ENCODE measurements at regions not wholly inside any gene's neighbourhood (a gene's known extent, or its start where the extent isn't known, plus 50 kb on each side); places are given as distances from the start of the nearest gene placed in this dataset.

DNA sequence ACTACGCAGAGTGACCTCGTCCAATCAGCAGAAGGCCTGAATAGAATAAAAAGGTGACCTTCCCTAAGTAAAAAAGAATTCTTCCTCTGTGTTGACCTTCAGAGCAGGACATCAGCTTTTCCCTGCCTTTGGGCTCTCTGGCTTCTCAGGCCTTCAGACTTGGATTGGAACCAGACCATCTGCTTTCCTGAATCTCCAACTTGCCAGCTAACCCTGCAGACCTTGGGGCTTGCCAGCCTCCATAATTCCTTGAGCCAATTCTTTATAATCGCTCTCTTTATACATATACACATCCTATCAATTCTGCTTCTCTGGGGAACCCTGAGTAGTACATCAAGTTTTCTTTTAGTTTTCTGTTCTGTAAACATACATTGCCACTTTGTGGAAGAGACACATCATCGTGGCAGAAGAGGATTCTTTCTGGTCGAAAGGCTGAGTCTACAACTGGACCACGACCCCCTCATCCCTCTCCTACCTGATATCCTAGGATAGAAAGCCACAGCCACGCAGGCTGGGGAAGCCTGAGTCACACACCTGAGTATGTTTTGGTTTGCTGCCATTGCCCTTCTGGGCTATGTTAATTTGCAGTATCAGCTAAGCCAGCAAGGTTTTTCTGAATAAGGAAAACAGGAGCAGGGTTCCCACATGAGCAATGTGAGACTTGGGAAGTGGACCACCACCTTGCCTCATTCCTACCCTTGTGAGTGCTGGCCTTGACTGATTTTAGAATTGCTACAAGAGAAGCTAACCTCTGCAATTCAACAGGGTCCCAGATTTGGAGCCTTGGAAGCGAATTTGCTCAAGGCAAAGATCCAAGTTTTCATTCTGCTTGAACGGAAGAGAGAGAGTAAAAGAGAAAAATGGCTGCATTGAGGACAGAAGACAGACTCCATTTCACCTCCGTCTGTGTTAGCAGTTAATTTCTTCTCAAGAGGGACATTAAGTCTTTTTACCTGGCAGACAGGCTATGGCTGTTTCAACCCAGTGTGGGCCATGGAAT, 445.2 kb upstream of the FZD8 start:
- H3K4me3 ChIP-seq (ENCODE audit: low read depth, low read length): no peak overlapping the region
- no peak for DNase-seq (ENCODE audit: low read depth)

DNA sequence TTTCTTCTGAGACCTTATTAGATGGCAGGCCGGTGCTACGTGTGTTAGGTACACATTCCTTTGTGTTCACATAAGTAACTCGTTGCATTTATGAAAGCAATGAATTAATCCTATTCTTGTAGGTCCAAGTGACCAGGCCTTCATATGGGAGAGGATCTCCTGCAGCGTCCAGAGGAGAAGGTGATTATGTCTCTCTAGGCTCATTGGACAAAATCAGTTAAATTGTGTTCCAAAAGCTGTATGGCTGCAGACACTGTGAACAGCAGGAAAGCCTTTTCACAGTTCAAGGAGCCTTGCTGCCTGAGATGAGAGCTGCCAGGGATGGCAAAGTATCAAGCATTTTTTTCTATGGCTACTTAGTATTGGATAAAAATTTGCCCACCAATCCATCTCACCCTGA, 433.1 kb upstream of the FZD8 start:
- DNase-seq (ENCODE audit: low read depth): no peak
- H3K4me3 ChIP-seq (ENCODE audit: low read depth, low read length): no peak overlapping the region

DNA sequence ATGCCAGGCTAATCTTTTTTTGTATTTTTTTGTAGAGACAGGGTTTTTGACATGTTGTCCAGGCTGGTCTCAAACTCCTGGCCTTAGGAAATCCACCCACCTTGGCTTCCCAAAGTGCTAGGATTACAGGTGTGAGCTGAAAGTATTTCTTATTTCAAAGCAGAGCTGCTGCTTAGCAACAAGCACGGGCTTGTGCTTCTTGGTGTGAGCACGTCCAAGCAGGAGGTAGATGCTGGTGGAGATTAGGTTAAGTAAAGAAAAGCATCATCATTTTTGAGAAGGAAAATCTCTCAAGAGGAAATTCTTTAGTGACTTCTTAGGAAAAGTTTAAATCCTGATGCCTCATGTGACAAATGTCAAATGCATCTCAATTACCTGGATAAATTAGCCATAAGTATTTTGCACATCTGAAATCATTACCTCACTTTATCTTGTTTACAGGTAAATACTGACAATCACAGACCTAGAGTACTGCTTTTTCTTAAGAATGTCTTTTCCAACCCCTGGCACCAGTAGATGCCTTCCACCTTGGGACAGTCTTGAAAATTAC, 431.8 kb upstream of the FZD8 start:
- H3K4me3 ChIP-seq (ENCODE audit: low read depth, low read length): no peak overlapping the region
- DNase-seq (ENCODE audit: low read depth): no peak

DNA sequence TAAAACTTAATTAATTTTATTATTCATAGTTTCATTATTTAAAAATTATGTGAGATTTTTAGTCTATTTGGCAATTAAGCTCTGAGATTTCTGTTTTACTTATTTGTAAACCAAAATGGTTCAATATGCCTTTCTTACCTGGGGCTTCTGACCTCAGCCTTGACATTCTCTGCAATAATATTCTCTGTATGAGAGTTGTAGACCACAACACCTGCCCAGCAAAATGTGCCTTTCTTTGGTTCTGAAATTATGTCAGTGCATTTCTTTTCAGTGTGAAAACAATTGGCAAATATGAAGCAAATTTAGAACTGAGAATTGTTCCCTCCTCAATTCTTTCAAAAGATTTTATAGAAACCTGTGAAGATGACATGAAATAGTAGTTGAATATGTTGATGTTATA, 426.4 kb upstream of the FZD8 start:
- DNase-seq (ENCODE audit: low read depth): no peak
- H3K4me3 ChIP-seq (ENCODE audit: low read depth, low read length): no peak overlapping the region

DNA sequence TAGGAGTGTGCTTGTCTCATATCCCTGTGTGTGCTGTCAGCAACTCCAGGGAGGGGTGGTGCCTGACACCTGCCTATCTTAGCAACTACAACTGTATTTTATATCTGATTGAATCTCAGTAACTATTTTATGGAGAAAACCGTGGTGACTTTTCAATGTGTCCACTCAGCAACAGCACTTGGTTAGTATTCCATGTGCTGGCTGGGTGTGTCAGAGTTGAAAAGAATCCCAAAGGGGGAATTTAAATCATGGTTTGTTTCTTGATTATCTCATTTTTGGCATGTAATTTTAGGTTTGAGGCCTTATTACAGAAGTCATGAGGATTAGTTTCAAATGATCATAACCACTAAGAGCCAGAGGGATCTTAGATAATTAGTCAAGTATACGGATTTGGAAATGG, 425.7 kb upstream of the FZD8 start:
- no peak overlapping the region for H3K4me3 ChIP-seq (ENCODE audit: low read depth, low read length)
- no peak for DNase-seq (ENCODE audit: low read depth)

GRCh38 chr10:36066850-36067249, 424.8 kb upstream of the FZD8 start:
- no peak overlapping the region for H3K4me3 ChIP-seq (ENCODE audit: low read depth, low read length)
- no peak for DNase-seq (ENCODE audit: low read depth)

DNA sequence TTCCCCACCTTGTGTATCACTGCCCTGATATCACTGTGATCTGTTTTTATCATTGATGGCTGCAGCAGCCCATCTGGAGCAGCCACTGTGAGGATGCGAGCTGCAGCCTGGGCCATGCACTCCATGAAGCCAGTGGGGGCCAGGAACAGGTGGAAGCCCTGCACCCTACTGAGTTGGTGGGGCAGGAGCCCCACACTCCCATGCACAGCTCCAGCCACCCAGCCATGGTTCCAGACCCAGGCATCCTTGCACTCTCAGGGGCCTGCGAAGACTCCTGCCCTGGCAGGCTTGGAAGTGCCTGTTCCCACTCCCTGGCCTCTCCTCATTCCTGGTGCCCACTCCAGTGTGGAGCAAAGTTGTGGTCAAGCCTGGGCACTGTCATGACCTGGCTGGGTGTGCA, 424.0 kb upstream of the FZD8 start:
- DNase-seq (ENCODE audit: low read depth): no peak
- H3K4me3 ChIP-seq (ENCODE audit: low read depth, low read length): no peak overlapping the region

GRCh38 chr10:36063396-36063795, 421.3 kb upstream of the FZD8 start:
- DNase-seq (ENCODE audit: low read depth): no peak
- no peak overlapping the region for H3K4me3 ChIP-seq (ENCODE audit: low read depth, low read length)

- DNase-seq (ENCODE audit: low read depth): no peak
- H3K4me3 ChIP-seq (ENCODE audit: low read depth, low read length): no peak overlapping the region
Measured at GRCh38 chr10:36057731-36058130, 415.6 kb upstream of the FZD8 start.

DNA sequence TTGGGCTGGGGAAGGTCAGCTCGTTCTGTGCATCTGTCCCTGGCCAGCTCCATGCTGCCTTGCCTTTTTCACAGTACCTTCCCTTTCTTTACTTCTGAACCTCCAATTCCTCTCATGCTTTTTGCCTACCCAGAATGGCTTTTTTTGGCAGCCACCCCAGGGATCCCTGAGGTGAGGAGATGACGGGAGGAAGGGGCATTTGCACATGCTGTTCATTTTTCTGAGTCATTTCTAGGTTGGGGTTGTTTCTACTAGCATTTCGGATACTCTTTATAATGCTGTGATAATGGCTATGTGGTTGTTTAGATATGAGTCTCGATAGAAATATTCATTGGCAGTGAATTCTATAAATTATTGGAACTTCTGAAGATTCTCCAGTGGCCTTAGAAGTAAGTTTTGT, 415.1 kb upstream of the FZD8 start:
- H3K4me3 ChIP-seq (ENCODE audit: low read depth, low read length): no peak overlapping the region
- no peak for DNase-seq (ENCODE audit: low read depth)

GRCh38 chr10:36053775-36054174, 411.7 kb upstream of the FZD8 start:
- DNase-seq (ENCODE audit: low read depth): no peak
- H3K4me3 ChIP-seq (ENCODE audit: low read depth, low read length): no peak overlapping the region

GRCh38 chr10:36053271-36053670, 411.2 kb upstream of the FZD8 start:
- no peak for DNase-seq (ENCODE audit: low read depth)
- H3K4me3 ChIP-seq (ENCODE audit: low read depth, low read length): no peak overlapping the region

DNA sequence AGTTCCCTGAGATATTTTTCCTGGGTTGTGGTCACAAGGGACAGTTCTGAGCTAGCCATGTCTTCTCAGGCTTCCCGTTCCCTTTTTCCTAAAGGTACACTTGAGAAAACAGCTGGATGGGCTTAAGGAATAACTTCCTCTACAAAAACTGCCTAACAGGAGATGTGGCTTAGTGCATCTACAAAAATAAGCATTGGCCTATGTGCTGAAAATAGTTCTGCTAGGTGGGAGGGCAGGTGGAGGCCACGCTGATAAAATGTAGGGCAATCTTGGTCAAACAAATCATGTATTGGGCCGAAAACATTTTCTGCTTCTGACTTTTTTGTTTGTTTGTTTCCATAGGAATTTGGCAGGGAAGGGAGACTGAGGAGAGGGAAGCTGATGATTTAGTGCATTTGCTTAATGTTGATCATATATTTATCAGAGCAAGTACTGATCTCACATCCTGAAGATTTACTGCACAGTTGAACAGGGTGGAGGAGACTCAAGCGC, 409.4 kb upstream of the FZD8 start:
- DNase-seq (ENCODE audit: low read depth): no peak
- H3K4me3 ChIP-seq (ENCODE audit: low read depth, low read length): no peak overlapping the region

- no peak for DNase-seq (ENCODE audit: low read depth)
- H3K4me3 ChIP-seq (ENCODE audit: low read depth, low read length): no peak overlapping the region
Measured at GRCh38 chr10:36050763-36051499, 408.8 kb upstream of the FZD8 start.

DNA sequence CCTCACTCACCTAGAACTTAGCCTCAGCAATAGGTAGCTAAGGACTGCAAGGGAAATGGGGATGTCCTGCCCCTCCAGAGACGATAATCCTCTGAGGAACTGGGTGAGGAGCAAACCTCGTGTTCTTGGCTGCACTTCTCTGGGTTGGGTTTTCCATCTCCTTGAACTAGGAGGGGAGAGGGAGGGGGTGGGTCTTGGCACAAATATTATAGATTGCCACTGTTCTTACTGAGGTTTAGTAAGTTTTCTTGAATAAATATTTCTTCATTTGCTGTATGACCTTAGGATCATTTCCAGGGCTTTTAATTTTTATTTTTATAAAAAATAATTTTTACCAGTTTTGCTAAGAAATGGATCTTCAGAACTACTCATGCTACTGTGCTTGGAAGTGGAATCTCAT, 406.7 kb upstream of the FZD8 start:
- H3K4me3 ChIP-seq (ENCODE audit: low read depth, low read length): no peak overlapping the region
- DNase-seq (ENCODE audit: low read depth): no peak

DNA sequence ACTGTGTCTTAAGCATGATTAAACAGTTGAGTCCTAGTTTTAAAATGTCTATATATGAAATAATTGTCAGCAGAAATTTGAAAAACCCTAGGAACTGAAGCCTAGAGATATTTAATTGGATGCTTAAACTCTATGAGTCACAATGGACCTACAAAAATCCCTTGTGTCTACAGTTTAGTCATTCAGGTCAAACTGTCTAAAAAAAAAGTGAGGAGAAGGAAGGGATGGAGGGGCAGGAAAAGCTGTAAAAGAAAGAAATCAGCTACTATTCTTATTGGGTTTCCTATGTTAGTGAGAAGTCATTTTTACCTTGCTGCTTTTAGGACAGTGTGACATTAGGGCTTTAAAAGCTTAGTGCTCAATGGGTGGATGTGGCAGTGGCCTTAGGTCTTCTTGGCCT, 406.1 kb upstream of the FZD8 start:
- H3K4me3 ChIP-seq (ENCODE audit: low read depth, low read length): no peak overlapping the region
- no peak for DNase-seq (ENCODE audit: low read depth)

DNA sequence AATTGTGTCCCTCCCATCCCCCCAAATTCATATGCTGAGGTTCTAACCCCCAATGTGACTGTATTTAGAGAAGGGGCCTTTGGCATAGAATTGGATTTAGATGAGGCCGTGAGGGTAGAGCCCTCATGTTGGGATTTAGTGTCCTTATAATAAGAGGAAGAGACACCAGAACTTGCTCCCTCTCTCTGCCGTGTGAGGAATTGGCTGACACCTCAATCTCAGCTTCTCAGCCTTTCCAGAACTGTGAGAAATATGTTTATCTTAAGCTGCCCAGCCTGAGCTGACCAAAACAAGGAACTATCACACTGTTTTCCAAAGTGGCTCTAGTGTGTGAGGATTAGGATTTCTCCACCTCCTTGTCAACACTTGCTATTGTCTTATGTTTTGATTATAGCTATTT, 400.0 kb upstream of the FZD8 start:
- DNase-seq (ENCODE audit: low read depth): no peak
- H3K4me3 ChIP-seq (ENCODE audit: low read depth, low read length): no peak overlapping the region

DNA sequence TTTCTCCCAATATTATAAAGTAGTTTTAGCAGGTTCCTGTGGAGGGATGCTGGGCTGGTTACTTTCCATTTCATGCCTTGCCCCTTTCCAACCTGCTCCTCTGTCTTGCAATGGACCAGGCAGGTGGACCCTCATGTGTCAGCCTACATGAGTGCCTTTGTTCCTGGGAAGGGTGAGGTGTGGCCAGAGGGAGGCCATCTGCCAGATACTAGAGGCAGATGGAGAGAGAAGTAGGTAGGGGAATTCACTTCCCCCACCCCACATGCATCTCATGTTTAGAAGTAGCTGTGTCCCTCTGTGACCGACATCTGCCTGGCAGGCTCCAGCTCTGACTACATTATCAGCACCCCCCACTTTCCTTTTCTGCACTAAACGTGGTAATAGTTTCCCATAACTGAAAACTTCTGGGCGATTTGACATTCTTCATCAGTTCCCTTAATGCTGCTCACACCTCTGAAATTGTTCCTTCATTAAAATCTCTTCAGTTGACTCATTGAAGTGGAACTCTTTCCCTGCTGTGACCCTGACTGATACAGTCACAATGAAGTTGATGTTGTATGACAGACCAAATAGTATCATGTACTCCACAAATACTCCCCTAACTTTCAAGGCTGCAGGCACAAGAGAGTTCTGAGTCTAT, 396.3 kb upstream of the FZD8 start:
- no peak overlapping the region for H3K4me3 ChIP-seq (ENCODE audit: low read depth, low read length)
- DNase-seq (ENCODE audit: low read depth): no peak

DNA sequence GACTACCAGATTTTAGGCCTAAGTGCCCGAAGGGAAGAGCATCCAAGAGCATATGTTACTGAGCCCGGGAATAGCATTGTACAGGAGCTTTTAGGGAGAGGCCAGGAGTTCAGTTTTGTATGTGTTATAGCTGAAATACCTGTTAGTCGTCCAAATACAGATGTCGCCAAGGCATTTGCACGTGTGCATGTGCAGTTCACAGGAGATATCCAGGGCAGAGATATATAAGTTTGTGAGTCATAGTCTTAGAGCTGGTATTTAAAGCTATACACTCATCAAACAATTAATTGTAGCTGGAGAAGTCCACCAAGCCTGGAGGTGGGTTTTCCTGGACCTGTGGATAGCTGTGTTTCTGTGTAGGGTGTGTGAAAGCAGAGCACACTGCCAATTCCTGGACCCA, 394.0 kb upstream of the FZD8 start:
- no peak overlapping the region for H3K4me3 ChIP-seq (ENCODE audit: low read depth, low read length)
- DNase-seq (ENCODE audit: low read depth): no peak

GRCh38 chr10:36033808-36034207, 391.7 kb upstream of the FZD8 start:
- no peak for DNase-seq (ENCODE audit: low read depth)
- no peak overlapping the region for H3K4me3 ChIP-seq (ENCODE audit: low read depth, low read length)

All from skeletal muscle cell (primary cell).